DMS153 treated with DMSO at 0.1 percent for 48 hours (cell line): ENCODE measurements at regions not wholly inside any gene's neighbourhood (a gene's known extent, or its start where the extent isn't known, plus 50 kb on each side); places are given as distances from the start of the nearest gene placed in this dataset.

Experiments
- DNase-seq: peaks from one replicate; lab custom pipeline; 2025; ENCODE audit not compliant: unreplicated experiment; lab: John Stamatoyannopoulos, UW

GRCh38 chr6:90722648-90723047, 135.8 kb upstream of the MAP3K7 start:
- no peak for DNase-seq

GRCh38 chr6:90720404-90720803, 133.5 kb upstream of the MAP3K7 start:
- DNase-seq, result peak; percentile 37

- no peak for DNase-seq
These were observed 132.7 kb upstream of the MAP3K7 start for GRCh38 chr6:90719321-90720195.

GRCh38 chr6:90716376-90716775, 129.5 kb upstream of the MAP3K7 start:
- no peak for DNase-seq

GRCh38 chr6:90715093-90715655, 128.3 kb upstream of the MAP3K7 start:
- no peak for DNase-seq

GRCh38 chr6:90714319-90714718, 127.4 kb upstream of the MAP3K7 start:
- DNase-seq, result no peak

- DNase-seq, result no peak
These were observed 125.2 kb upstream of the MAP3K7 start for GRCh38 chr6:90712114-90712513.

- DNase-seq, result no peak
These were observed 122.6 kb upstream of the MAP3K7 start for GRCh38 chr6:90709431-90709996.

GRCh38 chr6:90708206-90708737, 121.4 kb upstream of the MAP3K7 start:
- DNase-seq, result no peak

- no peak for DNase-seq
These were observed 120.4 kb upstream of the MAP3K7 start for GRCh38 chr6:90707246-90707645.

GRCh38 chr6:90703336-90703735, 116.5 kb upstream of the MAP3K7 start:
- no peak for DNase-seq

GRCh38 chr6:90701926-90702325, 115.1 kb upstream of the MAP3K7 start:
- DNase-seq, result no peak

GRCh38 chr6:90701146-90701781, 114.4 kb upstream of the MAP3K7 start:
- peak; percentile 73 for DNase-seq

- DNase-seq, result no peak
These were observed 108.4 kb upstream of the MAP3K7 start for GRCh38 chr6:90695316-90695715.

GRCh38 chr6:90694802-90695201, 107.9 kb upstream of the MAP3K7 start:
- DNase-seq, result no peak

- no peak for DNase-seq
These were observed 105.0 kb upstream of the MAP3K7 start for GRCh38 chr6:90691823-90692222.

- DNase-seq, result no peak
These were observed 102.3 kb upstream of the MAP3K7 start for GRCh38 chr6:90689172-90689571.

GRCh38 chr6:90687775-90688380, 101.0 kb upstream of the MAP3K7 start:
- no peak for DNase-seq

- DNase-seq, result no peak
These were observed 95.0 kb upstream of the MAP3K7 start for GRCh38 chr6:90681863-90682262.

GRCh38 chr6:90678049-90678779, 91.3 kb upstream of the MAP3K7 start:
- DNase-seq, result peak; percentile 22
